HEK293T (cell line): ENCODE measurements at regions not wholly inside any gene's neighbourhood (a gene's known extent, or its start where the extent isn't known, plus 50 kb on each side); places are given as distances from the start of the nearest gene placed in this dataset.

Source experiments
- CTCF ChIA-PET: fragments of 350-600 bp; formaldehyde crosslinking; extraction: SDS; loops from one replicate; lab custom pipeline; 2021; ENCODE audit warnings: antibody characterized with exemption, inconsistent platforms; lab: Yijun Ruan, JAX
- POLR2A ChIA-PET: fragments of 350-600 bp; formaldehyde crosslinking; extraction: SDS; loops from one replicate; lab custom pipeline; 2020; ENCODE audit warnings: antibody characterized with exemption, inconsistent platforms; lab: Yijun Ruan, JAX
- DNase-seq: peaks from one replicate; pipeline ENCODE4 v3.0.0; 2012; ENCODE audit warnings: mixed read lengths; ENCODE audit errors: extremely low spot score
- ARNT ChIP-seq: fragments of 450-650 bp; IDR thresholded peaks from 2 replicates; pipeline ENCODE4 v1.6.1; 2017; ENCODE audit warnings: mild to moderate bottlenecking
- BHLHE40 ChIP-seq: fragments of 450-650 bp; IDR thresholded peaks from 2 replicates; pipeline ENCODE4 v1.6.1; 2016; ENCODE audit warnings: mild to moderate bottlenecking, moderate library complexity, borderline replicate concordance
- CTBP1 ChIP-seq: fragments of 450-650 bp; IDR thresholded peaks from 2 replicates; pipeline ENCODE4 v1.6.1; 2016; ENCODE audit warnings: borderline replicate concordance
- ELF4 ChIP-seq: fragments of 450-650 bp; IDR thresholded peaks from 2 replicates; pipeline ENCODE4 v1.6.1; 2017; ENCODE audit warnings: antibody characterized with exemption
- FOXA1 ChIP-seq: fragments of 450-650 bp; IDR thresholded peaks from 2 replicates; pipeline ENCODE4 v1.6.1; 2016; ENCODE audit warnings: mild to moderate bottlenecking
- FOXK2 ChIP-seq: fragments of 450-650 bp; IDR thresholded peaks from 2 replicates; pipeline ENCODE4 v1.6.1; 2016; ENCODE audit warnings: mild to moderate bottlenecking
- FOXM1 ChIP-seq: fragments of 450-650 bp; IDR thresholded peaks from 2 replicates; pipeline ENCODE4 v1.6.1; 2017; ENCODE audit warnings: mild to moderate bottlenecking, borderline replicate concordance
- HDGF ChIP-seq: fragments of 450-650 bp; IDR thresholded peaks from 2 replicates; pipeline ENCODE4 v1.6.1; 2017; ENCODE audit warnings: antibody characterized with exemption, borderline replicate concordance
- L3MBTL2 ChIP-seq: fragments of 450-650 bp; conservative IDR thresholded peaks from 2 replicates; pipeline ENCODE4 v1.6.1; 2016; ENCODE audit warnings: mild to moderate bottlenecking
- LEF1 ChIP-seq: fragments of 450-650 bp; IDR thresholded peaks from 2 replicates; pipeline ENCODE4 v1.6.1; 2017; ENCODE audit warnings: mild to moderate bottlenecking, borderline replicate concordance
- NFRKB ChIP-seq: fragments of 450-650 bp; IDR thresholded peaks from 2 replicates; pipeline ENCODE4 v1.6.1; 2016; ENCODE audit warnings: mild to moderate bottlenecking, moderate library complexity
- PKNOX1 ChIP-seq: fragments of 450-650 bp; IDR thresholded peaks from 2 replicates; pipeline ENCODE4 v1.6.1; 2016
- SP1 ChIP-seq: fragments of 450-650 bp; IDR thresholded peaks from 2 replicates; pipeline ENCODE4 v1.6.1; 2017
- SUZ12 ChIP-seq: fragments of 450-650 bp; IDR thresholded peaks from 2 replicates; pipeline ENCODE4 v1.6.1; 2016; ENCODE audit warnings: mild to moderate bottlenecking
- TARDBP ChIP-seq: fragments of 450-650 bp; IDR thresholded peaks from 2 replicates; pipeline ENCODE4 v1.6.1; 2016
- ZNF384 ChIP-seq: fragments of 450-650 bp; IDR thresholded peaks from 2 replicates; pipeline ENCODE4 v1.6.1; 2016

GRCh38 chr2:15868704-15869103 is 71.6 kb upstream of the MYCN start:
- CTCF ChIA-PET: interaction anchor here (0.6 kb wide), 1 partner anchor 396 kb away, joined by 3 read pairs; no protein-coding TSS in a partner anchor
- TF ChIP-seq ZNF384 (no peak), LEF1 (no peak), NFRKB (no peak), SP1 (no peak), ARNT (no peak), HDGF (no peak), CTBP1 (no peak), FOXK2 (no peak), FOXM1 (no peak), TARDBP (no peak), BHLHE40 (no peak)
- DNase-seq: no peak
- POLR2A ChIA-PET: no interaction called here

- POLR2A ChIA-PET: no interaction called here
- CTCF ChIA-PET: no interaction called here
Observed at GRCh38 chr2:15869396-15869795, 71.0 kb upstream of the MYCN start.

GRCh38 chr2:15869871-15870270 is 70.5 kb upstream of the MYCN start:
- ChIA-PET POLR2A (no interaction called here), CTCF (no interaction called here)
- TF ChIP-seq FOXK2: no peak
- TF ChIP-seq CTBP1: no peak
- TF ChIP-seq ELF4: no peak
- TF ChIP-seq ARNT: no peak
- no peak for TF ChIP-seq NFRKB
- no peak for TF ChIP-seq SP1
- TF ChIP-seq SUZ12: no peak
- TF ChIP-seq TARDBP: no peak
- no peak for TF ChIP-seq L3MBTL2
- TF ChIP-seq HDGF: no peak
- no peak for TF ChIP-seq BHLHE40
- no peak for TF ChIP-seq PKNOX1
- TF ChIP-seq FOXM1: no peak
- TF ChIP-seq LEF1: no peak
- no peak for TF ChIP-seq ZNF384
- no peak for TF ChIP-seq FOXA1
- DNase-seq: no peak

More at GRCh38 chr2:15869396-15869795, 71.0 kb upstream of the MYCN start:
- TF ChIP-seq FOXA1 (no peak), FOXM1 (no peak), ZNF384 (no peak), SUZ12 (no peak), HDGF (no peak), FOXK2 (no peak), BHLHE40 (no peak), LEF1 (no peak), L3MBTL2 (no peak), PKNOX1 (no peak), SP1 (no peak), ARNT (no peak), ELF4 (no peak), CTBP1 (no peak), TARDBP (no peak), NFRKB (no peak)
- no peak for DNase-seq

- TF ChIP-seq LEF1 (no peak), CTBP1 (no peak), FOXA1 (no peak), ARNT (no peak), BHLHE40 (no peak), FOXK2 (no peak), FOXM1 (no peak)
- CTCF ChIA-PET: no interaction called here
- POLR2A ChIA-PET: no interaction called here
- no peak for DNase-seq
Observed at GRCh38 chr2:15870565-15870964, 69.8 kb upstream of the MYCN start.

DNA sequence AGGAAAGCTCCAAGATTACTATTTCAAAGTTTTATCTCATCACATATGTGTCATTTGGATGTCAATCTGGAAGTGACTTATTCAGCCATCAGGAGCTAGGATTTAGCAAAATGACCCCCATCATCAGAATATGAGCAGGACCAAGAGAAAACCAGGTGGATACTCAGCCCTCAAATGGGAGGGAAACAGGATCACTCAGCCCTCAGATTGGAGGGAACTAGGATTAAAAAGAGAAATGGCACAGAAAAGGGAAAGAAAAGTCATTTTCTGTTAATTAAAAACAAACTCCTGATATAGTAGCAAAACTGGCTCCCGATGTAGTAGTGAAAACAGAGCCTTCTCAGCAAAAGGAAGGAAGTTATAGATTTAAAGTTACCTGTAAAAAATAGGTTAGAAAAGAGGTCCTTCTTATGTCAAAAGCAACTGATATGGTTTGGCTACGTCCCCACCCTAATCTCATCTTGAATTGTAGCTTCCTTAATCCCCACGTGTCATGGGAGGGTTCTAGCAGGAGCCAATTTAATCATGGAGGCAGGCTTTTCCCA is 69.0 kb upstream of the MYCN start:
- POLR2A ChIA-PET: no interaction called here

More for the DNA sequence above, 69.0 kb upstream of the MYCN start:
- no peak for DNase-seq
- CTCF ChIA-PET: no interaction called here
- no peak for TF ChIP-seq CTBP1
- TF ChIP-seq L3MBTL2: no peak
- no peak for TF ChIP-seq SP1
- no peak for TF ChIP-seq TARDBP
- TF ChIP-seq NFRKB: no peak
- no peak for TF ChIP-seq ELF4
- no peak for TF ChIP-seq PKNOX1
- no peak for TF ChIP-seq SUZ12
- TF ChIP-seq LEF1: no peak
- no peak for TF ChIP-seq FOXM1
- no peak for TF ChIP-seq FOXK2
- TF ChIP-seq BHLHE40: no peak
- TF ChIP-seq FOXA1: no peak
- no peak for TF ChIP-seq HDGF
- TF ChIP-seq ARNT: no peak
- TF ChIP-seq ZNF384: no peak
